Neural progenitor cell (in vitro differentiated cells): ENCODE measurements at regions not wholly inside any gene's neighbourhood (a gene's known extent, or its start where the extent isn't known, plus 50 kb on each side); places are given as distances from the start of the nearest gene placed in this dataset.

Experiments used
- DNase-seq: peaks from one replicate; pipeline ENCODE4 v3.0.0-alpha.2; 2016; ENCODE audit warnings: low spot score
- H2AFZ ChIP-seq: fragments of 200-600 bp; sonication (generic); replicated peaks from 2 replicates; pipeline ENCODE4 v1.6.1; 2016; ENCODE audit warnings: antibody characterized with exemption
- H3F3A ChIP-seq: fragments of 200-600 bp; sonication (generic); 2 replicates; pipeline ENCODE4 v1.6.1; 2016; ENCODE audit warnings: antibody characterized with exemption, low read depth
- H3K27ac ChIP-seq: fragments of 200-600 bp; sonication (generic); 2 replicates; pipeline ENCODE4 v1.5.1; 2016; ENCODE audit warnings: mild to moderate bottlenecking
- H3K27me3 ChIP-seq: fragments of 200-600 bp; sonication (generic); 2 replicates; pipeline ENCODE4 v1.6.1; 2016; ENCODE audit warnings: mild to moderate bottlenecking, moderate library complexity
- H3K36me3 ChIP-seq: fragments of 200-600 bp; sonication (generic); 2 replicates; pipeline ENCODE4 v1.5.1; 2016
- H3K4me1 ChIP-seq: fragments of 200-600 bp; sonication (generic); 2 replicates; pipeline ENCODE4 v1.6.1; 2016; ENCODE audit warnings: mixed run types
- H3K4me2 ChIP-seq: fragments of 200-600 bp; sonication (generic); 2 replicates; pipeline ENCODE4 v1.6.1; 2016
- H3K4me3 ChIP-seq: fragments of 200-600 bp; sonication (generic); 2 replicates; pipeline ENCODE4 v1.5.1; 2016
- H3K79me2 ChIP-seq: fragments of 200-600 bp; sonication (generic); 2 replicates; pipeline ENCODE4 v1.6.1; 2016; ENCODE audit warnings: low read depth
- H3K9ac ChIP-seq: fragments of 200-600 bp; sonication (generic); 2 replicates; pipeline ENCODE4 v1.6.1; 2016
- H3K9me3 ChIP-seq: fragments of 200-600 bp; sonication (generic); 2 replicates; pipeline ENCODE4 v1.5.1; 2016; ENCODE audit warnings: low read depth
- H4K20me1 ChIP-seq: fragments of 200-600 bp; sonication (generic); 2 replicates; pipeline ENCODE4 v1.6.1; 2016; ENCODE audit warnings: low read depth
- H3K27ac Mint-ChIP-seq: 3 replicates; pipeline ENCODE4 v1.8.0; 2021; ENCODE audit warnings: mixed read lengths
- H3K27me3 Mint-ChIP-seq: 2 replicates; pipeline ENCODE4 v1.8.0; 2022; ENCODE audit warnings: low read depth, mild to moderate bottlenecking, inconsistent platforms, moderate library complexity, mixed read lengths; ENCODE audit not compliant: insufficient read depth
- H3K36me3 Mint-ChIP-seq: 3 replicates; pipeline ENCODE4 v1.8.0; 2021; ENCODE audit warnings: mixed read lengths
- H3K4me1 Mint-ChIP-seq: 3 replicates; pipeline ENCODE4 v1.8.0; 2021; ENCODE audit warnings: mixed read lengths
- H3K4me3 Mint-ChIP-seq: 3 replicates; pipeline ENCODE4 v1.8.0; 2021; ENCODE audit warnings: mild to moderate bottlenecking, moderate library complexity, mixed read lengths
- H3K9me3 Mint-ChIP-seq: 3 replicates; pipeline ENCODE4 v1.8.0; 2020; ENCODE audit warnings: mixed read lengths
- CTCF ChIP-seq: fragments of 200-600 bp; sonication (generic); IDR thresholded peaks from 2 replicates; pipeline ENCODE4 v1.5.1; 2017; ENCODE audit warnings: antibody characterized with exemption, mild to moderate bottlenecking
- EZH2 ChIP-seq: fragments of 200-600 bp; sonication (generic); IDR thresholded peaks from 2 replicates; pipeline ENCODE4 v1.6.1; 2017; ENCODE audit warnings: antibody characterized with exemption, mild to moderate bottlenecking, moderate library complexity
- EZH2phosphoT487 ChIP-seq: fragments of 200-600 bp; sonication (generic); IDR thresholded peaks from 2 replicates; pipeline ENCODE4 v1.6.1; 2017; ENCODE audit warnings: antibody characterized with exemption

- no peaks in the 10 kb centered on the region for H3K27me3 ChIP-seq
- Mint-ChIP-seq H3K9me3 (no peaks in the 10 kb centered on the region), H3K27me3 (no peaks in the 10 kb centered on the region), H3K36me3 (no peaks in the 10 kb centered on the region), H3K27ac (no peak overlapping the region), H3K4me1 (no peaks in the 10 kb centered on the region), H3K4me3 (no peak overlapping the region)
- no peak overlapping the region for H3K27ac ChIP-seq
- H3K4me1 ChIP-seq, result no peaks in the 10 kb centered on the region
- TF ChIP-seq EZH2phosphoT487 (no peak), EZH2 (no peak), CTCF (no peak)
- no peak overlapping the region for H3K4me2 ChIP-seq
- no peak for DNase-seq
- no peaks in the 10 kb centered on the region for H4K20me1 ChIP-seq
- H3K9ac ChIP-seq, result no peak overlapping the region
- no peaks in the 10 kb centered on the region for H3K79me2 ChIP-seq
- H3K36me3 ChIP-seq, result no peaks in the 10 kb centered on the region
- no peaks in the 10 kb centered on the region for H3K9me3 ChIP-seq
- no peaks in the 10 kb centered on the region for H3F3A ChIP-seq
- H2AFZ ChIP-seq, result no peak overlapping the region
- H3K4me3 ChIP-seq, result no peak overlapping the region
Observed at GRCh38 chr6:119544325-119545175, 195.0 kb upstream of the MAN1A1 start.

DNA sequence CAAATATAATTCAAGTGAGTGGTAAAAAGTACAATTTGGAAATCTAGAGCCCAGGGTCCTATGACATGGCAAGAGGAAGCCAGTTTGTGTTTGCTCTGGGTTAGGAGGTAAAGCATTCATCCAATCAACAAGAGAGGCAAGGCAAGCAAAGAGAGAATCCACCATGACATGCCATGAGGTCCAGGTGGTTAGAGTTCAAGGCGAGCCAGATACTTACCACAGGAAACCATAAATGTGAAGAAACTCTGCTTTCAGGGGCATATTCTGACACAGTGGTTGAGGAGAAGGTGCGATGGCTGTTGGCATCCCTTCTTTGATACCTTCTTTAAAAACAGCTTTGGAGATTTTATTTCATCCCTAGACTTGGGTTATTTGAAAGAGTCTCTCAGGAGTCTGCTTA lies 193.8 kb upstream of the MAN1A1 start:
- Histone ChIP-seq H3K4me2 (no peak overlapping the region), H3K27ac (no peak overlapping the region), H2AFZ (no peak overlapping the region), H3K79me2 (no peaks in the 10 kb centered on the region), H3K36me3 (no peaks in the 10 kb centered on the region), H3K9ac (no peak overlapping the region), H3K4me3 (no peak overlapping the region), H3K4me1 (no peaks in the 10 kb centered on the region), H3F3A (no peaks in the 10 kb centered on the region), H3K9me3 (no peaks in the 10 kb centered on the region), H3K27me3 (no peaks in the 10 kb centered on the region), H4K20me1 (no peaks in the 10 kb centered on the region)
- Mint-ChIP-seq H3K27me3 (no peaks in the 10 kb centered on the region), H3K4me3 (no peak overlapping the region), H3K27ac (no peak overlapping the region), H3K36me3 (no peaks in the 10 kb centered on the region), H3K4me1 (no peaks in the 10 kb centered on the region), H3K9me3 (no peaks in the 10 kb centered on the region)
- no peak for TF ChIP-seq EZH2
- TF ChIP-seq EZH2phosphoT487, result no peak
- no peak for TF ChIP-seq CTCF
- no peak for DNase-seq

DNA sequence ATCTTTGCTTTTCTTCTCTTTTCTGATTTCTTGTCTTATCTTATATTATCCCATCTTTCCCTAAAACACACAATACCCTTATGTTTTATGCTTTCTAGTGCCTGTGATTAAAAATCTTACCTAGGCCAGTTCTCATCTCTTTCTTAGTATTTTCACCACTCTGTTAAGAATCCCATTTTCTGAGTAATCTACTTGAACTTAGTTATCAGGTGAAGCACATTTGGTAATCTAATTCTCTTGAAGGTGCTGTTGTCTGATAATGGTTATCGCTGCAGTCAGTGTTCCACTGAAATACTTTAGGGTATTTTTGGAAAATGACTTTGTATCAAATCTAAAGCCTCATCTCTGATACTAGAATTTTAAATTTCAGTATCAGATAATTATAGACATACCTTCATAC lies 192.5 kb upstream of the MAN1A1 start:
- no peak overlapping the region for H3K9ac ChIP-seq
- no peaks in the 10 kb centered on the region for H3F3A ChIP-seq
- H2AFZ ChIP-seq, result no peak overlapping the region
- no peaks in the 10 kb centered on the region for H3K4me1 ChIP-seq
- no peaks in the 10 kb centered on the region for H3K4me1 Mint-ChIP-seq
- no peaks in the 10 kb centered on the region for H3K9me3 ChIP-seq
- H3K4me3 ChIP-seq, result no peak overlapping the region
- H3K27ac Mint-ChIP-seq, result no peak overlapping the region
- no peaks in the 10 kb centered on the region for H3K9me3 Mint-ChIP-seq
- H3K4me2 ChIP-seq, result no peak overlapping the region
- H4K20me1 ChIP-seq, result no peaks in the 10 kb centered on the region
- no peak overlapping the region for H3K4me3 Mint-ChIP-seq
- H3K79me2 ChIP-seq, result no peaks in the 10 kb centered on the region
- no peak overlapping the region for H3K27ac ChIP-seq
- TF ChIP-seq CTCF, result no peak
- TF ChIP-seq EZH2, result no peak
- no peak for TF ChIP-seq EZH2phosphoT487
- no peaks in the 10 kb centered on the region for H3K36me3 Mint-ChIP-seq
- no peak for DNase-seq
- no peaks in the 10 kb centered on the region for H3K27me3 Mint-ChIP-seq
- no peaks in the 10 kb centered on the region for H3K27me3 ChIP-seq
- H3K36me3 ChIP-seq, result no peaks in the 10 kb centered on the region
